ENCODE measurements at regions not wholly inside any gene's neighbourhood (a gene's known extent, or its start where the extent isn't known, plus 50 kb on each side); places are given as distances from the start of the nearest gene placed in this dataset.

- no peak for TF ChIP-seq CTCF (IDR thresholded peaks at IDR 0.05)
- no peak for DNase-seq
- Histone ChIP-seq H3K4me3 (no peak overlapping the region), H3K36me3 (ENCODE audit: low read depth) (no peaks in the 10 kb centered on the region), H3K4me1 (ENCODE audit: low read depth) (no peaks in the 10 kb centered on the region), H3K9me3 (no peaks in the 10 kb centered on the region)
- no peak for ATAC-seq
- intact Hi-C loops (cut with DNase I, micrococcal nuclease) = no loop called here
These were observed 1473.6 kb downstream of the STIM2 start for GRCh38 chr4:28334249-28334648.

- intact Hi-C loops (cut with DNase I, micrococcal nuclease) = no loop called here
- TF ChIP-seq CTCF (IDR thresholded peaks at IDR 0.05) = no peak
- no peak overlapping the region for H3K4me3 ChIP-seq
- no peaks in the 10 kb centered on the region for H3K4me1 ChIP-seq (ENCODE audit: low read depth)
- no peak for DNase-seq
- no peaks in the 10 kb centered on the region for H3K9me3 ChIP-seq
- no peak for ATAC-seq
- no peaks in the 10 kb centered on the region for H3K36me3 ChIP-seq (ENCODE audit: low read depth)
These were observed 1481.1 kb downstream of the STIM2 start for GRCh38 chr4:28341784-28342183.

GRCh38 chr4:28350485-28350884 is 1489.8 kb downstream of the STIM2 start:
- H3K4me1 ChIP-seq (ENCODE audit: low read depth) = no peaks in the 10 kb centered on the region
- no peak for ATAC-seq

GRCh38 chr4:28351102-28351501 is 1490.5 kb downstream of the STIM2 start:
- no peak for TF ChIP-seq CTCF (IDR thresholded peaks at IDR 0.05)
- ATAC-seq (no peak), DNase-seq (no peak)
- Histone ChIP-seq H3K36me3 (ENCODE audit: low read depth) (no peaks in the 10 kb centered on the region), H3K9me3 (no peaks in the 10 kb centered on the region), H3K4me3 (no peak overlapping the region), H3K4me1 (ENCODE audit: low read depth) (no peaks in the 10 kb centered on the region)
- intact Hi-C loops (cut with DNase I, micrococcal nuclease) = no loop called here

More at GRCh38 chr4:28350485-28350884, 1489.8 kb downstream of the STIM2 start:
- H3K9me3 ChIP-seq = no peaks in the 10 kb centered on the region
- TF ChIP-seq CTCF (IDR thresholded peaks at IDR 0.05) = no peak
- no peaks in the 10 kb centered on the region for H3K36me3 ChIP-seq (ENCODE audit: low read depth)
- DNase-seq = no peak
- intact Hi-C loops (cut with DNase I, micrococcal nuclease) = no loop called here
- H3K4me3 ChIP-seq = no peak overlapping the region

- no peak for TF ChIP-seq CTCF (IDR thresholded peaks at IDR 0.05)
- Histone ChIP-seq H3K9me3 (no peaks in the 10 kb centered on the region), H3K4me3 (no peak overlapping the region), H3K36me3 (ENCODE audit: low read depth) (no peaks in the 10 kb centered on the region), H3K4me1 (ENCODE audit: low read depth) (no peaks in the 10 kb centered on the region)
- intact Hi-C loops (cut with DNase I, micrococcal nuclease) = no loop called here
- no peak for ATAC-seq
- DNase-seq = no peak
These were observed 1491.2 kb downstream of the STIM2 start for GRCh38 chr4:28351826-28352225.

All from mucosa of descending colon (tissue), 3 donors.